ENCODE measurements at regions not wholly inside any gene's neighbourhood (a gene's known extent, or its start where the extent isn't known, plus 50 kb on each side); places are given as distances from the start of the nearest gene placed in this dataset.

DNA sequence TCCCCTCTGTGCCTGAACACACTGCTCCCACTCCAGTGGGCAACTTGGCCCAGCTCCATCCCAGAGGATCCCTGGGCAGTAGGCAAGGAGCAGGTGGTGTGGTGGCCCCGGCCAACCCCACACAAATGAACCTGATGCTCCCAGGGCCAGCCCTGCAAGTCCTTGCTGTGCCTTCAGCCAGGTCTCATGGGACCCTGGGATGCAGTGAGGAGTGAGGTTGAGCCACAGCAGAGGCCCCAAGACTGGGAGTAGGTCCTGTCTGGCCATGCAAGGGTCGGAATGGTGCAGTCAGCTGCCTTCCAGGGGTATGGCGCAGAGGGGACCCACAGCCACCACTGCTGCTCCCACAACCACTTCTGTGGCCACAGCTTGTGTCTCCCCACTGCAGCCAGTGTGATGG is 234.5 kb upstream of the DKK2 start:
- no peak for ATAC-seq
- Histone ChIP-seq H3K36me3 (no peaks in the 10 kb centered on the region), H3K4me3 (no peak overlapping the region), H3K4me1 (no peaks in the 10 kb centered on the region), H3K9me3 (no peaks in the 10 kb centered on the region), H3K27ac (no peak overlapping the region), H3K27me3 (no peaks in the 10 kb centered on the region)
- WGBS, 2 donors (ENCODE audit: low coverage in 1 of 2) = no CpG with 5 or more reads among the region's 3 CpGs
- TF ChIP-seq, protein P1, sequence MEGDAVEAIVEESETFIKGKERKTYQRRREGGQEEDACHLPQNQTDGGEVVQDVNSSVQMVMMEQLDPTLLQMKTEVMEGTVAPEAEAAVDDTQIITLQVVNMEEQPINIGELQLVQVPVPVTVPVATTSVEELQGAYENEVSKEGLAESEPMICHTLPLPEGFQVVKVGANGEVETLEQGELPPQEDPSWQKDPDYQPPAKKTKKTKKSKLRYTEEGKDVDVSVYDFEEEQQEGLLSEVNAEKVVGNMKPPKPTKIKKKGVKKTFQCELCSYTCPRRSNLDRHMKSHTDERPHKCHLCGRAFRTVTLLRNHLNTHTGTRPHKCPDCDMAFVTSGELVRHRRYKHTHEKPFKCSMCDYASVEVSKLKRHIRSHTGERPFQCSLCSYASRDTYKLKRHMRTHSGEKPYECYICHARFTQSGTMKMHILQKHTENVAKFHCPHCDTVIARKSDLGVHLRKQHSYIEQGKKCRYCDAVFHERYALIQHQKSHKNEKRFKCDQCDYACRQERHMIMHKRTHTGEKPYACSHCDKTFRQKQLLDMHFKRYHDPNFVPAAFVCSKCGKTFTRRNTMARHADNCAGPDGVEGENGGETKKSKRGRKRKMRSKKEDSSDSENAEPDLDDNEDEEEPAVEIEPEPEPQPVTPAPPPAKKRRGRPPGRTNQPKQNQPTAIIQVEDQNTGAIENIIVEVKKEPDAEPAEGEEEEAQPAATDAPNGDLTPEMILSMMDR (IDR thresholded peaks at IDR 0.05) = no peak
- TF ChIP-seq POLR2A (IDR thresholded peaks at IDR 0.05) = no peak
- no peak for TF ChIP-seq POLR2AphosphoS5 (IDR thresholded peaks at IDR 0.05)
- no peak for TF ChIP-seq EP300 (IDR thresholded peaks at IDR 0.05)

DNA sequence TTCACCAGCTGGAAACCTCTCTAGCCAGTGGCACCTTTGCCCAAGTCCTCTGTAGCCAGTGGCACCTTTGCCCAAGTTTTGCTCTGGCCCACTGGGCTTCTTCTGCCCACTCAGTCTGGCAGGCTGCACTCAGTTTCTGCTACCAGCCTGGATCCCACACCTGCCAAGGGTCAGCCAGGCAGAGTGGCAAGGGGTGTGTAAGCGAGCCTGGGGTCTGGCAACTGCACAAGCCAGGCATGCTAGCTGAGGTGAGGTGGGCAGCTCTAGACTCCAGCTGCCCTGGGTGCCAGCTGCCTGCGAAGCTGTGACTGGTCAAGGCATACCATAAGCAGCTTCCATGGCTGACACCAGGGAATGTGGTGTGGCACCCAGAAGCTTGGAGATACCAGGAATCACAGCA is 233.1 kb upstream of the DKK2 start:
- WGBS, 2 donors (ENCODE audit: low coverage in 1 of 2) = 60 to 80% methylated on average over 1 of the region's 2 CpGs
- Histone ChIP-seq H3K4me1 (no peaks in the 10 kb centered on the region), H3K27me3 (no peaks in the 10 kb centered on the region), H3K9me3 (no peaks in the 10 kb centered on the region), H3K4me3 (no peak overlapping the region), H3K36me3 (no peaks in the 10 kb centered on the region), H3K27ac (no peak overlapping the region)
- TF ChIP-seq, protein P1 (IDR thresholded peaks at IDR 0.05) = no peak
- no peak for TF ChIP-seq EP300 (IDR thresholded peaks at IDR 0.05)
- ATAC-seq = no peak

DNA sequence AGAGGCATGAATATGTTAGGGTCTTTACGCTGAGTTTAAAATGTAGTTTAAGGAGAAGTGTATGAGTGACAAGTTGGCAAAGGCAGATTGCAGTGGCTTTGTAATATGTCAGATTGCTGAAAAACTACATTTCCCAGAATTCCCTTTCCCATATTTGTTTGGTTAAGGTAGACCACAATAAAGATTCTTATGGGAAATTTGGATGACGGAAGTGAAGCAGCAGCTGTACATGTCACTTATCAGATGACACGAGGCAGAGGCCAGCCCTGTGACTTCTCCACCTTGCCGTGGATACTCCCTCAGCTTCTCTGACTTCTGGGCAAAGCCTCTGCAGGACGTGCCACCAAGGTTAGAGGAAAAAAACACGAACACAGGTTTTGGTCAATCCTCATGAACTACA is 229.7 kb upstream of the DKK2 start:
- Histone ChIP-seq H3K27ac (no peak overlapping the region), H3K4me3 (no peak overlapping the region), H3K9me3 (no peaks in the 10 kb centered on the region), H3K27me3 (no peaks in the 10 kb centered on the region), H3K36me3 (no peaks in the 10 kb centered on the region), H3K4me1 (no peaks in the 10 kb centered on the region)
- TF ChIP-seq POLR2A (IDR thresholded peaks at IDR 0.05) = no peak
- TF ChIP-seq, protein P1 (IDR thresholded peaks at IDR 0.05) = no peak
- TF ChIP-seq EP300 (IDR thresholded peaks at IDR 0.05) = no peak
- no peak for TF ChIP-seq POLR2AphosphoS5 (IDR thresholded peaks at IDR 0.05)
- 77 to 82% methylated on average over 6 of the region's 6 CpGs for WGBS, 2 donors (ENCODE audit: low coverage in 1 of 2)
- no peak for ATAC-seq

DNA sequence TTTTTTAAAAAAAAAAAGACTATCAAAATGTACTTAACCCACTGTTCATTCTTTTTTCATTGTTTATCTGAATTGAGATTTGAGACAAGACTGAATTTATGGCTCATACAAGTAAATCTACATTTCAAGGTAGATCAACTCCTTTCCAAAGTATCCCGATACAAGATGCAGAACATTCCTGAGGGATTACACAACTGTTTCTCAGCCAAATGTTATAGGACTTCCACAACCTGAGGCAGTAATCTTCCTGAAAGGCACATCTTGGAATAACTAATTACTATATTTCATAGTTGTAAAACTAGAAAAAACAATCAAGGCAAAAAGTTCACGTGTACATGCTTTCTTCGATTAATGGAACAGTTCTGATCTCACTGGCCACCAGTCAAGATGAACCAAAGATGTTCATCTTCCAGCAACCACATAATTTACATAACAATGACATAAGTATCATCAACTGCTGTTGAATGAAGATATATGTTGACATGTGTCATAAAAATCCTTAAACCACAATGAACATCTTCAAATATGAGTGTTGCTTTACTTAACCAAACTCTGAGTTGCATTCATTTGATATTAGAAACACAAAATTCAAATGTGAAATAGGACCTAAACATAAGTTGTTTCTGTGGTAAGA is 225.2 kb upstream of the DKK2 start:
- no peak for TF ChIP-seq EP300 (IDR thresholded peaks at IDR 0.05)
- TF ChIP-seq, protein P1 (IDR thresholded peaks at IDR 0.05) = no peak
- TF ChIP-seq POLR2AphosphoS5 (IDR thresholded peaks at IDR 0.05) = no peak
- H3K27me3 ChIP-seq = no peaks in the 10 kb centered on the region
- H3K4me1 ChIP-seq = no peaks in the 10 kb centered on the region
- H3K9me3 ChIP-seq = no peaks in the 10 kb centered on the region
- H3K36me3 ChIP-seq = no peaks in the 10 kb centered on the region
- no peak for ATAC-seq
- no peak overlapping the region for H3K27ac ChIP-seq
- H3K4me3 ChIP-seq = no peak overlapping the region
- WGBS, 2 donors (ENCODE audit: low coverage in 1 of 2) = 54 to 63% methylated on average over 3 of the region's 3 CpGs

DNA sequence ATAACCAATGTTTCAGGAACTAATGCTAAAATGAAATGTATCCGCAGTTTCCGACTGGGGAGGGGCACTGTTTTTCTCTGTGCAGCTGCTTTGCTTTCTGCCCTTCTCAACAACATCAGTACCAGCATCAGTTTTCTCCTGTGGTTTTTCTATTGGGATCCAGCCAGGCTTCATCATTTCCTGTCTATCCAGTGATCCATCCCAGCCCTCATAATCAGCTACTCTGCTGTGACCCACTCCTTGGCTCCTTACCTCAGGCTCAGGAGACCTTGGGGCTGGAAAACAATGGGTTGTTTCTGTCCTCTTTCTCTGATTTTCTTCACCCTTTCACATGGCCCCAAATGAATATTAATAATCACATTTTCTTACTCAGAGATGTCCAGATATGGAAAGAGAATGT is 222.2 kb upstream of the DKK2 start:
- TF ChIP-seq EP300 (IDR thresholded peaks at IDR 0.05) (no peak), POLR2AphosphoS5 (IDR thresholded peaks at IDR 0.05) (no peak), POLR2A (IDR thresholded peaks at IDR 0.05) (no peak)
- TF ChIP-seq, protein P1 (IDR thresholded peaks at IDR 0.05) = no peak
- Histone ChIP-seq H3K4me1 (no peaks in the 10 kb centered on the region), H3K27ac (no peak overlapping the region), H3K4me3 (no peak overlapping the region), H3K27me3 (no peaks in the 10 kb centered on the region), H3K36me3 (no peaks in the 10 kb centered on the region), H3K9me3 (no peaks in the 10 kb centered on the region)
- no peak for ATAC-seq
- WGBS, 2 donors (ENCODE audit: low coverage in 1 of 2) = 81 to 94% methylated on average over 2 of the region's 2 CpGs
